ENCODE measurements at regions not wholly inside any gene's neighbourhood (a gene's known extent, or its start where the extent isn't known, plus 50 kb on each side); places are given as distances from the start of the nearest gene placed in this dataset.

GRCh38 chr3:163753033-163753432, 1325.3 kb downstream of the SI start:
- H3K4me1 Mint-ChIP-seq (ENCODE audit: unreplicated experiment) = no peaks in the 10 kb centered on the region
- no peak overlapping the region for H3K4me3 Mint-ChIP-seq
- DNase-seq (ENCODE audit: extremely low spot score, unreplicated experiment) = no peak
- H3K27ac Mint-ChIP-seq = no peak overlapping the region
- TF ChIP-seq CTCF (conservative IDR thresholded peaks at IDR 0.05) = no peak
- no peaks in the 10 kb centered on the region for H3K9me3 Mint-ChIP-seq
- no peaks in the 10 kb centered on the region for H3K36me3 Mint-ChIP-seq
- no peaks in the 10 kb centered on the region for H3K27me3 Mint-ChIP-seq

- TF ChIP-seq CTCF (conservative IDR thresholded peaks at IDR 0.05) = no peak
- Mint-ChIP-seq H3K27me3 (no peaks in the 10 kb centered on the region), H3K4me3 (no peak overlapping the region), H3K27ac (no peak overlapping the region), H3K9me3 (peaks cover 7% of the 10 kb centered on the region), H3K4me1 (ENCODE audit: unreplicated experiment) (peaks cover 4% of the 10 kb centered on the region), H3K36me3 (peaks cover 6% of the 10 kb centered on the region)
- no peak for DNase-seq (ENCODE audit: extremely low spot score, unreplicated experiment)
These were observed 1333.1 kb downstream of the SI start for GRCh38 chr3:163745204-163745603.

- Mint-ChIP-seq H3K36me3 (no peaks in the 10 kb centered on the region), H3K27me3 (no peaks in the 10 kb centered on the region), H3K4me3 (no peak overlapping the region), H3K9me3 (peaks cover 5% of the 10 kb centered on the region), H3K27ac (no peak overlapping the region), H3K4me1 (ENCODE audit: unreplicated experiment) (no peaks in the 10 kb centered on the region)
- no peak for TF ChIP-seq CTCF (conservative IDR thresholded peaks at IDR 0.05)
- no peak for DNase-seq (ENCODE audit: extremely low spot score, unreplicated experiment)
These were observed 1342.9 kb downstream of the SI start for GRCh38 chr3:163735394-163735793.

- TF ChIP-seq CTCF (conservative IDR thresholded peaks at IDR 0.05) = no peak
- Mint-ChIP-seq H3K9me3 (no peaks in the 10 kb centered on the region), H3K27ac (no peak overlapping the region), H3K4me3 (no peak overlapping the region), H3K4me1 (ENCODE audit: unreplicated experiment) (no peaks in the 10 kb centered on the region), H3K27me3 (no peaks in the 10 kb centered on the region), H3K36me3 (no peaks in the 10 kb centered on the region)
- DNase-seq (ENCODE audit: extremely low spot score, unreplicated experiment) = no peak
These were observed 1347.6 kb downstream of the SI start for GRCh38 chr3:163730684-163731083.

GRCh38 chr3:163726125-163726524, 1352.2 kb downstream of the SI start:
- no peaks in the 10 kb centered on the region for H3K36me3 Mint-ChIP-seq
- no peak for TF ChIP-seq CTCF (conservative IDR thresholded peaks at IDR 0.05)
- H3K4me1 Mint-ChIP-seq (ENCODE audit: unreplicated experiment) = no peaks in the 10 kb centered on the region
- H3K9me3 Mint-ChIP-seq = no peaks in the 10 kb centered on the region
- DNase-seq (ENCODE audit: extremely low spot score, unreplicated experiment) = no peak
- H3K27me3 Mint-ChIP-seq = no peaks in the 10 kb centered on the region
- H3K4me3 Mint-ChIP-seq = no peak overlapping the region
- H3K27ac Mint-ChIP-seq = no peak overlapping the region

GRCh38 chr3:163722405-163722804, 1355.9 kb downstream of the SI start:
- no peak for DNase-seq (ENCODE audit: extremely low spot score, unreplicated experiment)
- Mint-ChIP-seq H3K27ac (no peak overlapping the region), H3K27me3 (no peaks in the 10 kb centered on the region), H3K36me3 (no peaks in the 10 kb centered on the region), H3K4me3 (no peak overlapping the region), H3K9me3 (peaks cover 4% of the 10 kb centered on the region), H3K4me1 (ENCODE audit: unreplicated experiment) (no peaks in the 10 kb centered on the region)
- TF ChIP-seq CTCF (conservative IDR thresholded peaks at IDR 0.05) = no peak
